G401 (cell line): ENCODE measurements at regions not wholly inside any gene's neighbourhood (a gene's known extent, or its start where the extent isn't known, plus 50 kb on each side); places are given as distances from the start of the nearest gene placed in this dataset.

ENCODE experiments used
- DNase-seq: peaks from one replicate; pipeline ENCODE4 v3.0.0-alpha.2; 2015; ENCODE audit warnings: low spot score
- in situ Hi-C: cut with HindIII; loops from 2 replicates; pipeline ENCODE4 v1.10.0; 2016; ENCODE audit warnings: low sequenced_read_pairs, mixed read lengths

DNA sequence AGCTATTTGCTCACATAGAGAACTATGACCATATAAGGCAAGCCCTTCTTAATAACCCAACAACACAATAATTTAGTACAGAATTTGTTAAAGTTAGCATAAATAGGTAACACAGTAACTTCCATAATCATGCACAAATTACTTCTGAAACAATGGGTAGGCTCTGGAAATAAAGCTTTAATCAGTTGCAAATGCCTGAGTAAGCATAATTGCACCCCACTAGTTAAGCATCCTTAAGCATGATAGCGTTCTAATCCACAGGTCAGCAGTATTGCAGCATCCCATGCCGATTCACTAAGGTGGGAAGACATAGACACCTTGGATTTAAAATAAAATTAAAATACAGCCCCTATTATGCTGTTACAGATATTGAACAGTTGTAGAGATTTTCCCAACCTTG lies 161.7 kb downstream of the DHX15 start:
- DNase-seq, result no peak
- in situ Hi-C loops, result no loop called here

DNA sequence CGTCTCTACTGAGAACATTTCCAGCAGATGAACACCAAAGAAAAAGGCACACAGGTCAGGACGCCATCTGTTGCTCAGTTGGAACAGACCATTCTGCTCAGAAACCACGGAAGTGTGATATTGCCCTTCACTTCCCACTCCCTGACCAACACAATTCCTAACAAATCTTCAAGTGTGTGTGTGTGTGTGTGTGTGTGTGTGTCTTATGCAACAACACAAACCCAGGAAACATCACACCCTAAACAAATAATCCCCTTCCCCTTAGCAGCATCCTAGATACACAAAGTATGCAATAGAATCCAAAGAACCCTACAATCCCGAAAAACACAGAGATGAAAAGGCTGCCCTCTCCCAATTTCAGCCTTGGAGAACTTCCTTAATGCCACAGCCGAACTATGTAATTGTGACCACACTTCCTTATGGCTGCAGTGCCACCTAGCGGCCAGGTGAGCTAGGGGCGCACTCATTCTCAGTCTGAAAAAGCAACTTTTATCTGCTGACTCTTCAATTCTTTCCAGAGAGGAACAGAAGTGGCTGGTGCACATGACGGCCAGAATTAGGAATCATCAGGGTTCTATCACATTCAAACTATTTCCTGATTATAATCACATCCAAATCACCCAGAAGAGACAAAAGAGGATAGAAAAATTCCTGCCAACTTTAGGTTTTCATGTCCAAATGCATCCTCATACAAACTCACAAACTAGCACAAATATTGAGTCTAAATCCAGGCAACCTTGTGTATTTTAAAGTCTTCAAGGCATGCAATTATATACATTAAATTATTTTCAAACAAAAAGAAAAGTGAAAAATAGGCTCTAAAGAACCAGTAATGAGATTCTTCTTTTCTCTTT lies 164.9 kb downstream of the DHX15 start:
- in situ Hi-C loops, result no loop called here
- DNase-seq, result peak; percentile 90

GRCh38 chr4:24417206-24417605 lies 167.1 kb downstream of the DHX15 start:
- no peak for DNase-seq
- in situ Hi-C loops, result no loop called here

DNA sequence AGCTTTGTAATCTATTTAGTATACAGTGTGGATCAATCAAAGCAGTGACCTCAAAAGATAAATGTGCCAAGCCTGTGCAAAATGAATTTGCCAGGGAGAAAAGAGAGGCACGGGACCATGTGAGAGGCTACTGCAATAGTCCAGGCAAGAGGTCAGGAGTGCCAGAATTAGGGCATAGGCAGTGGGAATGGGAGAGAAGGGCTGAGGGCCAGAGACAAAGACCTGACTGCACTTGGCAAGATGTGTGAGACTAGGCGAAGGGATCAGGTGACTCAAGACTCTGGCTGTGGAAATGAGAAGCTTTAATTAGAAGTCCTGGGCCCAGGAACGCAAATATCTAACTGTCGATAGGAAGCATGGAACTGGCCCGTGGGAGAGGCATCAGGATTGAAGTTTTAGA lies 168.1 kb downstream of the DHX15 start:
- DNase-seq, result no peak
- in situ Hi-C loops, result no loop called here

DNA sequence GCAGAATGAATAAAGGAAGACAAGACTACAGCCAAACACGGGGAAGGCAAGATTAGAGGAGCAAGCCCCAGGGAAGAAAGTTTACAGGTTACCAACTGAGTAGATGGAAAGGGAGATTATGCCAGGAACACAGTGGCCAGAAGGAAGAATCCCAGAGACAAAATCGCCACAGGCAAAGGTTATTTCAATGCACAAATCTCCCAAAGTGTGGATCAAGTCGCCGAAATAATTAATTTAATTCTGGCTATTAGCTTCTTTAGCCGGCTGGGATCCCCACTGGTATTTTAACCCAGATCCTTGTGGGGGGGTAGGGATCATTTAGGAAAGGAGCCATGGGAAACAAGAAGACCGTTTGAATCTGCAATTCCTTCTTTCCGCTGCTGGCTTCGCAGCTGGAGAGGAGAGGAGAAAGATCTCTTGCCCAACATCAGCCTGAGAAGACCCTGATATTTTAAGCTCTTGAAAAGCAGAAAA lies 171.0 kb downstream of the DHX15 start:
- no peak for DNase-seq

DNA sequence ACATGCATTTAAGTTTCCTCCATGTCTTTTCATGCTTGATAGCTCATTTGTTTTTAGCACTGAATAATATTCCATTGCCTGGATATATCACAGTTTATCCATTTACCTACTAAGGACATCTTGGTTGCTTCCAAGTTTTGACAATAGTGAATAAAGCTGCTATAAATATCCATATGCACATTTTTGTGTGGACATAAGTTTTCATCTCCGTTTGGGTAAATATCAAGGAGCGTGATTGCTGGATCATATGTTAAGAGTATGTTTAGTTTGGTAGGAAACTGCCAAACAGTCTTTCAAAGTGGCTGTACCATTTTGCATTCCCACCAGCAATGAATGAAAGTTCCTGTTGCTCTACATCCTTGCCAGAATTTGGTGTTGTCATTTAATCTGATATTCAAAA lies 172.5 kb downstream of the DHX15 start:
- DNase-seq, result no peak
- in situ Hi-C loops, result no loop called here

More for the DNA sequence above, 171.0 kb downstream of the DHX15 start:
- in situ Hi-C loops, result no loop called here

GRCh38 chr4:24411299-24411698 lies 173.1 kb downstream of the DHX15 start:
- in situ Hi-C loops, result no loop called here
- DNase-seq, result no peak

GRCh38 chr4:24408640-24409039 lies 175.7 kb downstream of the DHX15 start:
- in situ Hi-C loops, result no loop called here
- no peak for DNase-seq

GRCh38 chr4:24405926-24406325 lies 178.4 kb downstream of the DHX15 start:
- in situ Hi-C loops, result no loop called here
- DNase-seq, result no peak

- DNase-seq, result no peak
- in situ Hi-C loops, result no loop called here
Measured at GRCh38 chr4:24405341-24405740, 179.0 kb downstream of the DHX15 start.

DNA sequence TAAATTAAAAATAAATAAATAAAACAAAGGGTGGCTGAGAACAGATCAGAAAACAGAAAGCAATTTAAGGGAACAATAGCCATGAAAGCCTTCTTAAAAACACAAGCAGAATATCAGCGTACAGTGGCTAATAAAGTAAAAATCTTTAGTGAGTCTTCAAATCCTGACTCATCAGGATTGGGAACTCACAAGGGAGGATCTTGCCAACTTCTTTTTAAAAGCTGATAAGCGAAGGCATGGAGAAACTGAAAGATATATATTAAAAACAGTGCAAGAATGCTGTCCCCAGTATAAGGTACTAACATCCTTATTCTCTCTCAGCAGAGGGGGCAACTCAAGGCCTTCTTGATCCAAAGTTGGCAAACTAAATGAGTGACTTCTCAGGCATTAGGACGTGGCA lies 180.1 kb downstream of the DHX15 start:
- in situ Hi-C loops, result no loop called here

DNA sequence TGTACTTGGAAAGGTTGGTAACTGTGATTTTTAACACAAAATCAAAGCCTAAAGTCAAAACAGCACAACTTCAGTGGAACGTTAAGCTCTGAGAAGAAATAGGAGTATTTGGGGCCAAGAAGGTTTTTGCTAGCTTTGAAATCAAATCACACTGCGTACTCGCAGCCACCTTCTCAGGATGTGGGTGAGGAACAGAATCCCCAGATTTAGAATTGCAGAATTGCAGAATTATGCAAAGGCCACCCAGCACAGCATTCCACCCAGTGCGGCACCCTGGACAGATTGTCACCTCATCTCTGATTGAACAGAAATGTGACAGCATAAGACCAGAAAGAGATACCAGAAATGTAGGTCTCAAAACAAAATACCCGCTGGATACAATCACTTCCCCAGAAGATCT lies 181.1 kb downstream of the DHX15 start:
- no peak for DNase-seq
- in situ Hi-C loops, result no loop called here

More for the DNA sequence above, 180.1 kb downstream of the DHX15 start:
- DNase-seq, result no peak

GRCh38 chr4:24400537-24400936 lies 183.8 kb downstream of the DHX15 start:
- in situ Hi-C loops, result no loop called here
- DNase-seq, result no peak

DNA sequence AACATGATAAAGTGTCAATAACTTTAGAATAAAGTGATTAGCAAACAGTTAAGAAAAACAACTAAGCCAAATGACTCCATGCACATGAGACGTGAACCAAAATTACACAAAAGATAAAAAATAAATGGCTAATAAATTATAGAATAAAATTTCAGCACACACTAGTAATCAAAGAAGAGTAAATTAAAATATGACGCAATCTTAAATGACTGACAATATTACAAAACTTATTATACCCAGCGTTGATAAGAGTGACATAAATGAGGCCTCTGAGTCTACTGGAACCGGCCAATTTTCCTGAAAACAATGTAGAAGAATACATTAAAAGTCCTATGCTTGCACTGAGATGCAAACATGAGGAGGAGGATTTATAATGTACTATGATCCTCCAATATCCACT lies 187.4 kb downstream of the DHX15 start:
- in situ Hi-C loops, result no loop called here
- no peak for DNase-seq

- no peak for DNase-seq
- in situ Hi-C loops, result no loop called here
Measured at GRCh38 chr4:24395937-24396336, 188.4 kb downstream of the DHX15 start.

- in situ Hi-C loops, result no loop called here
- no peak for DNase-seq
Measured at GRCh38 chr4:24394041-24394440, 190.3 kb downstream of the DHX15 start.

- in situ Hi-C loops, result no loop called here
- no peak for DNase-seq
Measured at GRCh38 chr4:24392613-24393012, 191.7 kb downstream of the DHX15 start.

DNA sequence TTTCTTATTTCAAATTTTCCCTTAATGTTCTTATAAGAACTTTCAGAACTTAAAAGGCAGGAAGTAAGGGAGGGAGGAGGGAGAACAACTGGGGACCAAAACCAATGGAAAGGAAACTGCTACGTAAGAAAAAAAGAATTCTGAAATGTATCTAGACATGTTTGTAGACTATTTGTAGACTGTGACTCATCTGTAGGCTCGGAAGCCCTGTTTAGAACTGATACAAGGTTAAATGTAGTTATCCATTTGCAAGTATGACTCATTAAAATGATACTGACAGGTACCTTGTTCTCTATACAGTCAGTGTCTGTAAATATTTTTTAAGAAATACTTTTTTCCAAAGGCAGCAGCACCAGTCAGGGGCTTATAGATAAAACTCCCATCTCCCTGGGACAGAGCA lies 202.0 kb downstream of the DHX15 start:
- in situ Hi-C loops, result no loop called here
- DNase-seq, result no peak

DNA sequence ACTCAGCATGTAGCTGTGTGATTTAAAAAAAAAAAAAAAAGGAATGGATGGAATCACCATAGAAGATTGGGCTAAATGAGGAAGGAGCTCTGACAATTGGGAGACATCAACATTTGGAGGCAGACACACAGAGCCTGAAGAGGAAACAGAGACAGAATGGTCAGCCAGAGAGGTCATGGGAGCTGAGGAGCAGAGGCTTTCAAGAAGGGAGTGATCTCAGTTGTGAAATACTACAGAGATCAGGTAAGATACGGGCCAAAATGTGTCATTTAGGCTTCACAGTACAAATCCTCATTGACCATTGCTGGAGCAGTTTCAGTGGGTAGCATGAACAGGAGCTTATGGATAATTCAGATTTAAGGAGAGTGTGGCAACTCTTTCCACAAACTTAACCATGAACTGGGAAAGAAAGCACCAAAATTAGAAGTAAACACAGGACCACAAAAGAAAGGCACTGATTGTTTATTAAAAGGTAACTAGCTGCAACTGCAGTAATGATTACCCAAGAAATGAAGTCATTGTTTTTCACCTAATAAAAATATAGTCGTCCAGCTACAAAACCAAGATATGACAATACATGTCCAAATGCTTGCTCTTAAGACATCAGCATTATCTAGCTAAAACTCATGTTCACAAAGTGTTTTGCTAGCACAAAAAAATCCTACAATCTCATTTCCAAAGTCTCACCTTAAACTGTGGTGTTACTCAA lies 203.2 kb downstream of the DHX15 start:
- in situ Hi-C loops, result no loop called here

GRCh38 chr4:24373704-24374103 lies 210.7 kb downstream of the DHX15 start:
- in situ Hi-C loops, result no loop called here
- peak; percentile 42 for DNase-seq

More for the DNA sequence above, 203.2 kb downstream of the DHX15 start:
- DNase-seq, result no peak
